Tibial nerve (tissue), 4 donors: ENCODE measurements at regions not wholly inside any gene's neighbourhood (a gene's known extent, or its start where the extent isn't known, plus 50 kb on each side); places are given as distances from the start of the nearest gene placed in this dataset.

ENCODE experiments used
- CTCF ChIP-seq, 5 experiments: fragments of 200-600 bp in 3 of 5; fragments of 450-650 bp in 2 of 5; sonication (generic) in 3 of 5; IDR thresholded peaks; one replicate each; pipeline ENCODE4 v1.5.1; 2016 to 2019; ENCODE audit warnings: antibody characterized with exemption in 5 of 5, mild to moderate bottlenecking in 3 of 5, moderate library complexity in 2 of 5
- EP300 ChIP-seq, 2 donors: sonication (generic); formaldehyde crosslinking; IDR thresholded peaks; one replicate each; pipeline ENCODE4 v1.6.1; 2017; ENCODE audit warnings: antibody characterized with exemption in 2 of 2, mild to moderate bottlenecking in 1 of 2
- POLR2A ChIP-seq, 2 donors: fragments of 450-650 bp; IDR thresholded peaks; one replicate each; pipeline ENCODE4 v1.6.1; 2017; ENCODE audit warnings: antibody characterized with exemption in 2 of 2, mild to moderate bottlenecking in 2 of 2, moderate library complexity in 2 of 2

DNA sequence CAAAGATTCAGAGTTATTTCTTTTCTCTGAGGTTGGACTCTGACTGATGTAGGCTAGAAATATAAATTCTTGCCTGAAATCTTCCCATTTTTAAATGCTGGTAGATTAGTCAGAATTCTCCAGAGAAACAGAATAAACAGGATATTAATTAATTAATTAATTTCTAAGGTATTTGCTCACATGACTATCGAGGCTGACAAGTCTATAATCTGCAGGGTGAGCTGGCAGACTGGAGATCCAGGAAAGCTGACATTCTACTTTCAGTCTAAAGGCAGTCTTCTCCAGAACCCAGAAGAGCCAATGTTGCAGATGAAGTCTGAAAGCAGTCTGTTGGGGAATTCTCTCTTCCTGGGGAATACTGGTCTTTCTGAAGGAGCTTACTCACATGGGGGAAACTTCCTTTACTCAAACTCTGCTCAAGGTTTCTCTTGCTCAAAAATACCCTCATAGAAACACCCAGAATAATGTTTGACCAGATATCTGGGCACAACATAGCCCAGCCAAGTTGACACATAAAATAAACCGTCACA lies 189.7 kb downstream of the KIF20B start:
- no peak for TF ChIP-seq POLR2A (IDR thresholded peaks at IDR 0.05)
- TF ChIP-seq CTCF (IDR thresholded peaks at IDR 0.05) = no peak
- no peak for TF ChIP-seq EP300 (IDR thresholded peaks at IDR 0.05)
